GM21528 (cell line): ENCODE measurements at regions not wholly inside any gene's neighbourhood (a gene's known extent, or its start where the extent isn't known, plus 50 kb on each side); places are given as distances from the start of the nearest gene placed in this dataset.
A peak's percentile ranks its signal among the peaks of the same experiment; 100 is the strongest.

Experiments
- ATAC-seq: cut with Tn5 transposase; IDR thresholded peaks from one replicate; pipeline ENCODE4 v1.9.1; 2021; ENCODE audit warnings: mild to moderate bottlenecking, moderate library complexity; ENCODE audit not compliant: unreplicated experiment, low FRiP score

- no peak for ATAC-seq
These were observed 50.5 kb upstream of the GUCY1A1 start for GRCh38 chr4:155616117-155616516.

- ATAC-seq = peak; percentile 58
These were observed 51.4 kb upstream of the GUCY1A1 start for GRCh38 chr4:155615081-155615887.

GRCh38 chr4:155614111-155614762 lies 52.4 kb upstream of the GUCY1A1 start:
- ATAC-seq = no peak

- ATAC-seq = no peak
These were observed 54.6 kb upstream of the GUCY1A1 start for GRCh38 chr4:155612074-155612473.

GRCh38 chr4:155611501-155611900 lies 55.1 kb upstream of the GUCY1A1 start:
- ATAC-seq = no peak

GRCh38 chr4:155610143-155610542 lies 56.5 kb upstream of the GUCY1A1 start:
- ATAC-seq = no peak

- ATAC-seq = peak; percentile 70
These were observed 57.1 kb upstream of the GUCY1A1 start for GRCh38 chr4:155609455-155610059.

- no peak for ATAC-seq
These were observed 58.3 kb upstream of the GUCY1A1 start for GRCh38 chr4:155608225-155608885.

GRCh38 chr4:155607481-155607880 lies 59.2 kb upstream of the GUCY1A1 start:
- no peak for ATAC-seq

- no peak for ATAC-seq
These were observed 61.7 kb upstream of the GUCY1A1 start for GRCh38 chr4:155604718-155605626.

GRCh38 chr4:155603360-155603891 lies 63.2 kb upstream of the GUCY1A1 start:
- ATAC-seq = no peak

GRCh38 chr4:155602351-155603140 lies 64.1 kb upstream of the GUCY1A1 start:
- ATAC-seq = no peak

- no peak for ATAC-seq
These were observed 66.4 kb upstream of the GUCY1A1 start for GRCh38 chr4:155600244-155600643.

- no peak for ATAC-seq
These were observed 67.1 kb upstream of the GUCY1A1 start for GRCh38 chr4:155599596-155599995.

GRCh38 chr4:155599085-155599484 lies 67.6 kb upstream of the GUCY1A1 start:
- ATAC-seq = no peak

- ATAC-seq = no peak
These were observed 68.7 kb upstream of the GUCY1A1 start for GRCh38 chr4:155597933-155598451.

- ATAC-seq = no peak
These were observed 69.4 kb upstream of the GUCY1A1 start for GRCh38 chr4:155597281-155597680.

GRCh38 chr4:155593793-155594192 lies 72.9 kb upstream of the GUCY1A1 start:
- ATAC-seq = no peak

GRCh38 chr4:155592938-155593297 lies 73.7 kb upstream of the GUCY1A1 start:
- ATAC-seq = no peak
